ENCODE measurements at regions not wholly inside any gene's neighbourhood (a gene's known extent, or its start where the extent isn't known, plus 50 kb on each side); places are given as distances from the start of the nearest gene placed in this dataset.

- no peak overlapping the region for H3K4me3 ChIP-seq (replicated peaks; ENCODE audit: low read depth, low read length)
- DNase-seq (ENCODE audit: low read depth), result no peak
- no peak for TF ChIP-seq CTCF (IDR thresholded peaks at IDR 0.05; ENCODE audit: low read length, missing control alignments)
Measured at GRCh38 chr6:98516206-98516605, 318.2 kb upstream of the POU3F2 start.

- DNase-seq (ENCODE audit: low read depth), result no peak
- no peak overlapping the region for H3K4me3 ChIP-seq (replicated peaks; ENCODE audit: low read depth, low read length)
- no peak for TF ChIP-seq CTCF (IDR thresholded peaks at IDR 0.05; ENCODE audit: low read length, missing control alignments)
Measured at GRCh38 chr6:98516866-98517265, 317.5 kb upstream of the POU3F2 start.

- TF ChIP-seq CTCF (IDR thresholded peaks at IDR 0.05; ENCODE audit: low read length, missing control alignments), result no peak
- no peak for DNase-seq (ENCODE audit: low read depth)
- no peak overlapping the region for H3K4me3 ChIP-seq (replicated peaks; ENCODE audit: low read depth, low read length)
Measured at GRCh38 chr6:98525860-98526259, 308.5 kb upstream of the POU3F2 start.

GRCh38 chr6:98526465-98526864 is 307.9 kb upstream of the POU3F2 start:
- H3K4me3 ChIP-seq (replicated peaks; ENCODE audit: low read depth, low read length), result no peak overlapping the region
- no peak for TF ChIP-seq CTCF (IDR thresholded peaks at IDR 0.05; ENCODE audit: low read length, missing control alignments)

GRCh38 chr6:98529364-98529763 is 305.0 kb upstream of the POU3F2 start:
- TF ChIP-seq CTCF (IDR thresholded peaks at IDR 0.05; ENCODE audit: low read length, missing control alignments), result no peak
- DNase-seq (ENCODE audit: low read depth), result no peak

More at GRCh38 chr6:98526465-98526864, 307.9 kb upstream of the POU3F2 start:
- no peak for DNase-seq (ENCODE audit: low read depth)

GRCh38 chr6:98530732-98531131 is 303.6 kb upstream of the POU3F2 start:
- no peak overlapping the region for H3K4me3 ChIP-seq (replicated peaks; ENCODE audit: low read depth, low read length)
- DNase-seq (ENCODE audit: low read depth), result no peak
- TF ChIP-seq CTCF (IDR thresholded peaks at IDR 0.05; ENCODE audit: low read length, missing control alignments), result no peak

More at GRCh38 chr6:98529364-98529763, 305.0 kb upstream of the POU3F2 start:
- no peak overlapping the region for H3K4me3 ChIP-seq (replicated peaks; ENCODE audit: low read depth, low read length)

- H3K4me3 ChIP-seq (replicated peaks; ENCODE audit: low read depth, low read length), result no peak overlapping the region
- TF ChIP-seq CTCF (IDR thresholded peaks at IDR 0.05; ENCODE audit: low read length, missing control alignments), result no peak
- no peak for DNase-seq (ENCODE audit: low read depth)
Measured at GRCh38 chr6:98532004-98532403, 302.4 kb upstream of the POU3F2 start.
